NCI-H2196 treated with DMSO at 0.1 percent for 48 hours (cell line): ENCODE measurements at regions not wholly inside any gene's neighbourhood (a gene's known extent, or its start where the extent isn't known, plus 50 kb on each side); places are given as distances from the start of the nearest gene placed in this dataset.
"Not testable (repeated sequence)": the region's sequence is repeated elsewhere in the genome, so short reads cannot be mapped to it uniquely, and the experiment has no call there.

Source experiments
- DNase-seq: peaks from one replicate; lab custom pipeline; 2025; ENCODE audit not compliant: unreplicated experiment; lab: John Stamatoyannopoulos, UW

GRCh38 chr5:112472614-112473013 lies 53.5 kb upstream of the EPB41L4A start:
- DNase-seq: no peak

- no peak for DNase-seq
Observed at GRCh38 chr5:112473989-112474388, 54.9 kb upstream of the EPB41L4A start.

GRCh38 chr5:112475747-112476365 lies 56.8 kb upstream of the EPB41L4A start:
- DNase-seq: no peak

- no peak for DNase-seq
Observed at GRCh38 chr5:112479418-112479817, 60.3 kb upstream of the EPB41L4A start.

GRCh38 chr5:112480501-112480900 lies 61.4 kb upstream of the EPB41L4A start:
- no peak for DNase-seq

- DNase-seq: no peak
Observed at GRCh38 chr5:112483704-112484103, 64.6 kb upstream of the EPB41L4A start.

GRCh38 chr5:112485934-112486355 lies 66.9 kb upstream of the EPB41L4A start:
- DNase-seq: no peak

GRCh38 chr5:112491257-112491656 lies 72.2 kb upstream of the EPB41L4A start:
- no peak for DNase-seq

- DNase-seq: no peak
Observed at GRCh38 chr5:112492291-112492690, 73.2 kb upstream of the EPB41L4A start.

- DNase-seq: not testable (repeated sequence)
Observed at GRCh38 chr5:112503749-112504501, 84.8 kb upstream of the EPB41L4A start.

- DNase-seq: not testable (repeated sequence)
Observed at GRCh38 chr5:112509097-112509496, 90.0 kb upstream of the EPB41L4A start.

- DNase-seq: no peak
Observed at GRCh38 chr5:112511920-112512319, 92.8 kb upstream of the EPB41L4A start.

- no peak for DNase-seq
Observed at GRCh38 chr5:112512901-112513300, 93.8 kb upstream of the EPB41L4A start.

GRCh38 chr5:112514111-112514510 lies 95.0 kb upstream of the EPB41L4A start:
- DNase-seq: no peak

GRCh38 chr5:112520474-112520873 lies 101.4 kb upstream of the EPB41L4A start:
- DNase-seq: not testable (repeated sequence)

- DNase-seq: not testable (repeated sequence)
Observed at GRCh38 chr5:112522891-112523673, 104.0 kb upstream of the EPB41L4A start.

- DNase-seq: not testable (repeated sequence)
Observed at GRCh38 chr5:112523674-112524263, 104.7 kb upstream of the EPB41L4A start.

- no peak for DNase-seq
Observed at GRCh38 chr5:112525217-112525616, 106.1 kb upstream of the EPB41L4A start.

- no peak for DNase-seq
Observed at GRCh38 chr5:112528928-112529327, 109.9 kb upstream of the EPB41L4A start.

GRCh38 chr5:112529525-112529924 lies 110.4 kb upstream of the EPB41L4A start:
- no peak for DNase-seq

GRCh38 chr5:112532654-112533360 lies 113.7 kb upstream of the EPB41L4A start:
- no peak for DNase-seq
